CD4-positive, alpha-beta T cell (primary cell): ENCODE measurements at regions not wholly inside any gene's neighbourhood (a gene's known extent, or its start where the extent isn't known, plus 50 kb on each side); places are given as distances from the start of the nearest gene placed in this dataset.

ENCODE experiments used
- ATAC-seq: fragments of 200-7000 bp; cut with Tn5 transposase; one replicate; pipeline ENCODE4 v1.10.0; 2022; ENCODE audit warnings: mild to moderate bottlenecking; ENCODE audit not compliant: poor library complexity
- CTCF ChIA-PET: fragments of 350-600 bp; sonication (Branson Sonifier 250); formaldehyde crosslinking; loops from one replicate; lab custom pipeline; 2021; ENCODE audit warnings: antibody characterized with exemption, inconsistent platforms; lab: Charles Lee
- POLR2A ChIA-PET: fragments of 350-600 bp; sonication (Branson Sonifier 250); formaldehyde crosslinking; loops from one replicate; lab custom pipeline; 2021; ENCODE audit warnings: antibody characterized with exemption, inconsistent platforms; lab: Charles Lee
- DNase-seq, 14 experiments: peaks; one replicate each; pipeline ENCODE4 v3.0.0-alpha.2; 2013 to 2020; ENCODE audit warnings: mixed read lengths in 2 of 14
- H3K27ac ChIP-seq, 2 donors: one replicate each; pipeline versions ENCODE4 v1.5.1 to v1.7.0; 2013; ENCODE audit warnings: low read length in 2 of 2, low read depth in 1 of 2, mild to moderate bottlenecking in 1 of 2
- H3K27me3 ChIP-seq, 2 experiments: 1 replicate in 1 of 2; 2 replicates in 1 of 2; pipeline versions ENCODE4 v1.6.1 to v1.7.0; 2013; ENCODE audit warnings: low read length in 2 of 2, control low read depth in 1 of 2, mild to moderate bottlenecking in 1 of 2, moderate library complexity in 1 of 2; ENCODE audit not compliant: insufficient read depth in 2 of 2, control insufficient read depth in 1 of 2
- H3K36me3 ChIP-seq: one replicate; pipeline ENCODE4 v1.6.1; 2013; ENCODE audit warnings: low read length, control low read depth; ENCODE audit not compliant: insufficient read depth
- H3K4me1 ChIP-seq: one replicate; pipeline ENCODE4 v1.6.1; 2013; ENCODE audit warnings: low read length, control low read depth; ENCODE audit not compliant: insufficient read depth
- H3K4me3 ChIP-seq: one replicate; pipeline ENCODE4 v1.5.1; 2013; ENCODE audit warnings: mild to moderate bottlenecking, low read length, moderate library complexity
- H3K9me3 ChIP-seq, 2 experiments: 1 replicate in 1 of 2; 2 replicates in 1 of 2; pipeline versions ENCODE4 v1.6.1 to v1.7.0; 2013; ENCODE audit warnings: low read length in 2 of 2, mild to moderate bottlenecking in 2 of 2, control low read depth in 1 of 2, moderate library complexity in 1 of 2; ENCODE audit not compliant: control insufficient read depth in 1 of 2, insufficient read depth in 1 of 2
- H3K27ac Mint-ChIP-seq: one replicate; pipeline ENCODE4 v1.8.0; 2020; ENCODE audit warnings: mixed read lengths
- H3K27me3 Mint-ChIP-seq: one replicate; pipeline ENCODE4 v1.8.0; 2021; ENCODE audit warnings: mixed read lengths
- H3K36me3 Mint-ChIP-seq: one replicate; pipeline ENCODE4 v1.8.0; 2021; ENCODE audit warnings: low read depth, mixed read lengths
- H3K4me1 Mint-ChIP-seq: one replicate; pipeline ENCODE4 v1.8.0; 2021; ENCODE audit warnings: low read depth, mixed read lengths
- H3K4me3 Mint-ChIP-seq: one replicate; pipeline ENCODE4 v1.8.0; 2020; ENCODE audit warnings: mild to moderate bottlenecking, mixed read lengths
- H3K9me3 Mint-ChIP-seq: one replicate; pipeline ENCODE4 v1.8.0; 2020; ENCODE audit warnings: mixed read lengths
- intact Hi-C, 2 experiments: fragments of 100-400 bp; cut with DNase I in 1 of 2; cut with micrococcal nuclease in 1 of 2; formaldehyde crosslinking; loops; one replicate each; pipeline versions ENCODE4 v1.15.1 to v1.9.0; 2023 to 2025; cut with DNase I, micrococcal nuclease
- TF ChIP-seq, protein P1 (sequence below): fragments of 200-600 bp; IDR thresholded peaks from one replicate; pipeline ENCODE4 v1.8.0; 2022; ENCODE audit warnings: antibody characterized with exemption, mild to moderate bottlenecking

DNA sequence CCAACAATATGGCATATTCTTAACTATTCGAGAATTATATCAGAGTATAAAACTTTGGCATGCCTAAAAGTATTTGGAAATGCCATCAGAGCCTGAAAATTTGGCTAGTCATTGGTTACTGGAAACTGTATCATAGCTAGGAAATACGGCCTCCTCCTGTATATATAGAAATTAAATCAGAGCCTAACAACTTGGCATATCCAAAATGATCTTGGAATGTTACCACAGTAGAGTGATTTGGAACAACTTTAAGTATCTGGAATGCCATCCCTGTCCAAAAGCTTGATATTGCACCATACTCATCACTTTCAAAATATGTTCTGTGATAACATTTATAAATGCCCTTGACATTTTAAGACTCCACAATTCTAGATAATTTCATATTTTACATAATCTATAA is 335.8 kb downstream of the SLITRK1 start:
- intact Hi-C loops = no loop called here
- H3K4me1 Mint-ChIP-seq = no peaks in the 10 kb centered on the region
- ChIA-PET CTCF (no interaction called here), POLR2A (no interaction called here)
- Histone ChIP-seq H3K9me3 (no peaks in the 10 kb centered on the region), H3K36me3 (no peaks in the 10 kb centered on the region), H3K27ac (no peak overlapping the region), H3K4me3 (no peak overlapping the region), H3K4me1 (no peaks in the 10 kb centered on the region), H3K27me3 (no peaks in the 10 kb centered on the region)
- H3K36me3 Mint-ChIP-seq = no peaks in the 10 kb centered on the region
- DNase-seq (no peak), ATAC-seq (no peak)
- no peak overlapping the region for H3K4me3 Mint-ChIP-seq
- H3K9me3 Mint-ChIP-seq = peaks cover 3% of the 10 kb centered on the region
- H3K27me3 Mint-ChIP-seq = no peaks in the 10 kb centered on the region
- H3K27ac Mint-ChIP-seq = no peak overlapping the region
- TF ChIP-seq, protein P1, sequence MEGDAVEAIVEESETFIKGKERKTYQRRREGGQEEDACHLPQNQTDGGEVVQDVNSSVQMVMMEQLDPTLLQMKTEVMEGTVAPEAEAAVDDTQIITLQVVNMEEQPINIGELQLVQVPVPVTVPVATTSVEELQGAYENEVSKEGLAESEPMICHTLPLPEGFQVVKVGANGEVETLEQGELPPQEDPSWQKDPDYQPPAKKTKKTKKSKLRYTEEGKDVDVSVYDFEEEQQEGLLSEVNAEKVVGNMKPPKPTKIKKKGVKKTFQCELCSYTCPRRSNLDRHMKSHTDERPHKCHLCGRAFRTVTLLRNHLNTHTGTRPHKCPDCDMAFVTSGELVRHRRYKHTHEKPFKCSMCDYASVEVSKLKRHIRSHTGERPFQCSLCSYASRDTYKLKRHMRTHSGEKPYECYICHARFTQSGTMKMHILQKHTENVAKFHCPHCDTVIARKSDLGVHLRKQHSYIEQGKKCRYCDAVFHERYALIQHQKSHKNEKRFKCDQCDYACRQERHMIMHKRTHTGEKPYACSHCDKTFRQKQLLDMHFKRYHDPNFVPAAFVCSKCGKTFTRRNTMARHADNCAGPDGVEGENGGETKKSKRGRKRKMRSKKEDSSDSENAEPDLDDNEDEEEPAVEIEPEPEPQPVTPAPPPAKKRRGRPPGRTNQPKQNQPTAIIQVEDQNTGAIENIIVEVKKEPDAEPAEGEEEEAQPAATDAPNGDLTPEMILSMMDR = no peak

DNA sequence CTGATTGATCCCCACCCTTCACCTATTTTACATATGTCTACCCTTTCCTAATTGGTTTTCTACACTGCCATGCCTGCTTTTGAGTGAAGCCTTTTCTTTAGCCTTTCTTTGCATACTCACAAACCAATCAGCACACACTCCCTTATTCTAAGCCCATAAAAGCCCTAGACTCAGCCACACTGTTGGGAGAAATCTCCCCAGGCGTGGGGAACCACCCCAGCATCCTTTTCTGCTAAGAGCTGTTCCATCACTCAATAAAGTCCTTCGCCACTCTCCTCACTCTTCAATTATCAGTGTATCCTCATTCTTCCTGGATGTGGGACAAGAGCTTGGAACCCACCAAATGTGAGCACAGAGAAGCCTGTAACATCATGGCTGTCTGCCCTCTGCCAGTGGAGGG is 343.6 kb downstream of the SLITRK1 start:
- Mint-ChIP-seq H3K36me3 (no peaks in the 10 kb centered on the region), H3K4me3 (no peak overlapping the region), H3K9me3 (peaks cover 16% of the 10 kb centered on the region), H3K27ac (no peak overlapping the region), H3K4me1 (no peaks in the 10 kb centered on the region), H3K27me3 (no peaks in the 10 kb centered on the region)
- no peak overlapping the region for H3K4me3 ChIP-seq
- no peaks in the 10 kb centered on the region for H3K9me3 ChIP-seq
- H3K4me1 ChIP-seq = no peaks in the 10 kb centered on the region
- no peak overlapping the region for H3K27ac ChIP-seq
- H3K27me3 ChIP-seq = no peaks in the 10 kb centered on the region
- POLR2A ChIA-PET = no interaction called here
- intact Hi-C loops = no loop called here
- TF ChIP-seq, protein P1 = no peak
- CTCF ChIA-PET = no interaction called here
- H3K36me3 ChIP-seq = no peaks in the 10 kb centered on the region
- DNase-seq (no peak), ATAC-seq (no peak)

DNA sequence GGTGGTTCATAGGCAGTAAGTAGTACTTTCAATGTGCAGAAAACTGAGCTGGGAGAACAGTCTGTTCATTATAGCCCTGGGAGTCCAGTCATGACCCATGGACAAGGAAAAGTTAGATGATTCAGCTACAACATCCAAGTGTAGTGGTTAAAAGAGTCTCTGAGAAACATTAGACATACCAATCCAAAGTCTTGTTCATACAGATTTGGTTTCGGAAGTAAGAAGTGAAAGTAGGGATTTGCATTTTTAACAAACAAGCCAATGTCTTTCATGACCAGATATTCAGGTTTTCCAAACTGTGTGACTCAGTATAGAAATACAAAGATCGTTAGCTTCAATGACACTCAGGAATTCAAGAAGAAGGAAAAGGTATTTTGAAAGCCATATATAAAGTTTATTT is 345.3 kb downstream of the SLITRK1 start:
- no peak overlapping the region for H3K4me3 Mint-ChIP-seq

More for the DNA sequence above, 345.3 kb downstream of the SLITRK1 start:
- Mint-ChIP-seq H3K36me3 (no peaks in the 10 kb centered on the region), H3K9me3 (peaks cover 16% of the 10 kb centered on the region), H3K27ac (no peak overlapping the region), H3K27me3 (no peaks in the 10 kb centered on the region), H3K4me1 (no peaks in the 10 kb centered on the region)
- Histone ChIP-seq H3K36me3 (no peaks in the 10 kb centered on the region), H3K4me1 (no peaks in the 10 kb centered on the region), H3K9me3 (no peaks in the 10 kb centered on the region), H3K27ac (no peak overlapping the region), H3K4me3 (no peak overlapping the region), H3K27me3 (no peaks in the 10 kb centered on the region)
- ChIA-PET POLR2A (no interaction called here), CTCF (no interaction called here)
- intact Hi-C loops = no loop called here
- no peak for ATAC-seq
- no peak for DNase-seq
- TF ChIP-seq, protein P1 = no peak
